ENCODE measurements at regions not wholly inside any gene's neighbourhood (a gene's known extent, or its start where the extent isn't known, plus 50 kb on each side); places are given as distances from the start of the nearest gene placed in this dataset.
"Not testable (repeated sequence)": the region's sequence is repeated elsewhere in the genome, so short reads cannot be mapped to it uniquely, and the experiment has no call there.

DNA sequence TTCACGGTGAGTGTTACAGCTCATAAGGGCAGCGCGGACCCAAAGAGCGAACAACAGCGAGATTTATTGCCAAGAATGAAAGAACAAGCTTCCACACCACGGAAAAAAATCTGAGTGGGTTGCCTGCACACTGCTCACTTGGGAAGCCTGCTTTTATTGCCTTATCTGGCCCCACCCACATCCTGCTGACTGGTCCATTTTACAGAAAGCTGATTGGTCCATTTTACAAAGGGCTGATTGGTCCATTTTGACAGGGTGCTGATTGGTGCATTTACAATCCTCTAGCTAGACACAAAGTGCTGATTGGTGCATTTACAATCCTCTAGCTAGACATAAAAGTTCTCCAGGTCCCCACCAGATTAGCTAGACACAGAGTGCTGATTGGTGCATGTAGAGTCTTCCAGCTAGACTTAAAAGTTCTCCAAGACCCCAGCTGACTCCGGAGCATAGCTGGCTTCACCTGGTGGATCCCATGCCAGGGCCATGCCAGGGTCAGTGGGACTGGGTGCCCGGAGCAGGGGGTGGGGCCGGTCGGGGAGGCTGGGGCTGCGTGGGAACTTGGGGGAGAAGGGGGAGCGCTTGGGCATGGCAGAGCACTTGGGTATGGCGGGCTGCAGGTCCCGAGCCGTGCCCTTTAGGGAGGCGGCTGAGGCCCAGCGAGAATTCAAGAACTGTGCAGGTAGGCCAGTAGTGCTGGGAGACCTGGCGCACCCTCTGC lies 75.4 kb upstream of the ATP1A1 start:
- H3K27ac ChIP-seq (ENCODE audit: low read length), result no peak overlapping the region
- no peaks in the 10 kb centered on the region for H3F3A ChIP-seq (ENCODE audit: low read length, unreplicated experiment)
- TF ChIP-seq EZH2 (IDR thresholded peaks at IDR 0.05; ENCODE audit: low read length, unreplicated experiment), result no peak
- TF ChIP-seq EZH2phosphoT487 (IDR thresholded peaks at IDR 0.05; ENCODE audit: borderline replicate concordance, low read length), result no peak
- no peak for TF ChIP-seq CTCF (conservative IDR thresholded peaks at IDR 0.05; ENCODE audit: low read depth, low read length)
- no peaks in the 10 kb centered on the region for H3K9me2 ChIP-seq (replicated peaks; ENCODE audit: low read length)
- intact Hi-C loops (cut with micrococcal nuclease), result no loop called here
- H2AFZ ChIP-seq (ENCODE audit: low read length), result no peak overlapping the region
- no peak overlapping the region for H3K4me2 ChIP-seq (ENCODE audit: low read length)
- ATAC-seq, result no peak
- H3K36me3 ChIP-seq (ENCODE audit: low read depth, low read length), result no peaks in the 10 kb centered on the region
- H4K20me1 ChIP-seq (ENCODE audit: low read length), result no peaks in the 10 kb centered on the region
- ChIA-PET POLR2A (ENCODE audit: unreplicated experiment) (no interaction called here), CTCF (no interaction called here)
- BruUV-seq (replicated peaks), result no TSS peak
- no peaks in the 10 kb centered on the region for H3K9me3 ChIP-seq (ENCODE audit: low read length)
- no peaks in the 10 kb centered on the region for H3K4me1 ChIP-seq (ENCODE audit: insufficient read depth, low read length)
- no peak overlapping the region for H3K9ac ChIP-seq (ENCODE audit: low read length)
- H3K4me3 ChIP-seq (ENCODE audit: low read length), result no peak overlapping the region
- DNase-seq, result no peak
- no peaks in the 10 kb centered on the region for H3K79me2 ChIP-seq (ENCODE audit: low read length)
- no peaks in the 10 kb centered on the region for H3K27me3 ChIP-seq (ENCODE audit: low read length)

GRCh38 chr1:116298213-116298579 lies 74.8 kb upstream of the ATP1A1 start:
- DNase-seq; H3K9me2 ChIP-seq (replicated peaks; ENCODE audit: low read length); intact Hi-C loops (cut with micrococcal nuclease); H3K9ac ChIP-seq (ENCODE audit: low read length); H3F3A ChIP-seq (ENCODE audit: low read length, unreplicated experiment); H2AFZ ChIP-seq (ENCODE audit: low read length); H3K4me1 ChIP-seq (ENCODE audit: insufficient read depth, low read length); BruUV-seq (replicated peaks); H3K4me2 ChIP-seq (ENCODE audit: low read length); H4K20me1 ChIP-seq (ENCODE audit: low read length); CTCF ChIA-PET; H3K36me3 ChIP-seq (ENCODE audit: low read depth, low read length); H3K9me3 ChIP-seq (ENCODE audit: low read length); ATAC-seq; H3K27me3 ChIP-seq (ENCODE audit: low read length); POLR2A ChIA-PET (ENCODE audit: unreplicated experiment); H3K4me3 ChIP-seq (ENCODE audit: low read length); H3K27ac ChIP-seq (ENCODE audit: low read length); H3K79me2 ChIP-seq (ENCODE audit: low read length): not testable (repeated sequence)

- ChIA-PET POLR2A (ENCODE audit: unreplicated experiment) (no interaction called here), CTCF (no interaction called here)
- Histone ChIP-seq H4K20me1 (ENCODE audit: low read length) (no peaks in the 10 kb centered on the region), H3K36me3 (ENCODE audit: low read depth, low read length) (no peaks in the 10 kb centered on the region), H3K4me1 (ENCODE audit: insufficient read depth, low read length) (no peaks in the 10 kb centered on the region), H3K27ac (ENCODE audit: low read length) (no peak overlapping the region), H3K9me3 (ENCODE audit: low read length) (no peaks in the 10 kb centered on the region), H3K79me2 (ENCODE audit: low read length) (no peaks in the 10 kb centered on the region), H2AFZ (ENCODE audit: low read length) (no peak overlapping the region), H3K9me2 (replicated peaks; ENCODE audit: low read length) (no peaks in the 10 kb centered on the region), H3F3A (ENCODE audit: low read length, unreplicated experiment) (no peaks in the 10 kb centered on the region), H3K9ac (ENCODE audit: low read length) (no peak overlapping the region), H3K4me2 (ENCODE audit: low read length) (no peak overlapping the region), H3K27me3 (ENCODE audit: low read length) (no peaks in the 10 kb centered on the region), H3K4me3 (ENCODE audit: low read length) (no peak overlapping the region)
- TF ChIP-seq EZH2 (IDR thresholded peaks at IDR 0.05; ENCODE audit: low read length, unreplicated experiment) (no peak), CTCF (conservative IDR thresholded peaks at IDR 0.05; ENCODE audit: low read depth, low read length) (no peak), EZH2phosphoT487 (IDR thresholded peaks at IDR 0.05; ENCODE audit: borderline replicate concordance, low read length) (no peak)
- BruUV-seq (replicated peaks), result no TSS peak
- intact Hi-C loops (cut with micrococcal nuclease), result no loop called here
- DNase-seq (no peak), ATAC-seq (no peak)
Measured at GRCh38 chr1:116298746-116299145, 74.3 kb upstream of the ATP1A1 start.

Data from PC-3 (cell line).